HG02759 (cell line): ENCODE measurements at regions not wholly inside any gene's neighbourhood (a gene's known extent, or its start where the extent isn't known, plus 50 kb on each side); places are given as distances from the start of the nearest gene placed in this dataset.
A peak's percentile ranks its signal among the peaks of the same experiment; 100 is the strongest.
"Not testable (repeated sequence)": the region's sequence is repeated elsewhere in the genome, so short reads cannot be mapped to it uniquely, and the experiment has no call there.

Experiments used
- ATAC-seq: cut with Tn5 transposase; IDR thresholded peaks from one replicate; pipeline ENCODE4 v1.9.1; 2021; ENCODE audit warnings: mild to moderate bottlenecking, moderate library complexity; ENCODE audit not compliant: unreplicated experiment

DNA sequence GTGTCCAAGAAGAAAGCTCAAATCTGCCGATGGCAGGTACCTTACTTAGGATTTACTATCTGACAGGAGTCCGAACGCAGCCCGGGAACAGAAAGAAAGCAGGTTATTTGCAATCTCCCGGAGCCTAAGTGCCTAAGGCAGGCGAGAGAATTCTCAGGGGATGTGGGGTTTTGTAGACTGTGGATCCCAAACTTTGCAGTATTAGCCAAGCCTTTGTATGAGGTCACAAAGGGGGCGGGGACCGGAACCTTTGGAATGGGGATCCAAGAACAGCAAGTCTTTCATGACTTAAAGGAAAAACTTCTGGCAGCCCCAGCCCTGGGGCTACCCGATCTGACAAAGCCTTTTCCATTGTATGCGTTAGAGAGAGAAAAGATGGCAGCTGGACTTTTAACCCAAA is 80.6 kb upstream of the RUBCNL start:
- not testable (repeated sequence) for ATAC-seq

DNA sequence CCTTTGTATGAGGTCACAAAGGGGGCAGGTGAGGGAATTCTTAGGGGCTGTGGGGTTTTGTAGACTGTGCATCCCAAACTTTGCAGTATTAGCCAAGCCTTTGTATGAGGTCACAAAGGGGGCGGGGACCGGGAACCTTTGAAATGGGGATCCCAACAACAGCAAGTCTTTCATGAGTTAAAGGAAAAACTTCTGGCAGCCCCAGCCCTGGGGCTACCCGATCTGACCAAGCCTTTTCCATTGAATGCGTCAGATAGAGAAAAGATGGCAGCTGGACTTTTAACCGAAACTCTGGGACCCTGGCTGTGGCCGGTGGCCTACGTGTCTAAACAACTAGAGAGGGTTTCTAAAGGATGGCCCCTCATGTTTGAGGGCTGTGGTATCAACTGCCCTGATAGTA is 79.0 kb upstream of the RUBCNL start:
- ATAC-seq, result not testable (repeated sequence)

DNA sequence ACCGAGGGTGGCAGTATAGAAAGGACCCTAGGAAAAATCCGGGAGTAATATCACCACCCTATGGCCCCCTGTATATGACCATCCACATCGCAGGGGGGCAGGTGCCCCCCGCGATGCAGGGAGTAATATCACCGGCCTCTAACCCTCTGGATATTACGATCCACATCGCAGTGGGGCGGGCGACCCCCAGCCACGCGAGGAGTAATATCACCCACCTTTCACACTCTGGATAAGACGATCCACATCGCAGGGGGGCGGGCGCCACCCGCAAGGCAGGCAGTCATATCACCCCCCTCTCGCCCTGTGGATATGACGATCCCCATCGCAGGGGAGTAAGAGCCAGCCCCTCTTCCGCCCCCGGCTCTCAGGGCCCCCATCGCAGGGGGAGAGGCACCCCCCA is 76.7 kb upstream of the RUBCNL start:
- no peak for ATAC-seq

DNA sequence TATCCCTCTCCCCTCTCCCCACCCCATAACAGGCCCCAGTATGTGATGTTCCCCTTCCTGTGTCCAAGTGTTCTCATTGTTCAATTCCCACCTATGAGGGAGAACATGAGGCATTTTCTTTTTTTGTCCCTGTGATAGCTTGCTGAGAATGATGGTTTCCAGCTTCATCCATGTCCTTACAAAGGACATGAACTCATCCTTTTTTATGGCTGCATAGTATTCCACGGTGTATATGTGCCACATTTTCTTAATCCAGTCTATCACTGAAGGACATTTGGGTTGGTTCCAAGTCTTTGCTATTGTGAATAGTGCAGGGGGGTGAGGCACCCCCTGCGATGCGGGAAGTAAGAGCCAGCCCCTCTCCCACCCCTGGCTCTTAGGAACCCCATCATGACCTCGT is 73.2 kb upstream of the RUBCNL start:
- ATAC-seq, result not testable (repeated sequence)

DNA sequence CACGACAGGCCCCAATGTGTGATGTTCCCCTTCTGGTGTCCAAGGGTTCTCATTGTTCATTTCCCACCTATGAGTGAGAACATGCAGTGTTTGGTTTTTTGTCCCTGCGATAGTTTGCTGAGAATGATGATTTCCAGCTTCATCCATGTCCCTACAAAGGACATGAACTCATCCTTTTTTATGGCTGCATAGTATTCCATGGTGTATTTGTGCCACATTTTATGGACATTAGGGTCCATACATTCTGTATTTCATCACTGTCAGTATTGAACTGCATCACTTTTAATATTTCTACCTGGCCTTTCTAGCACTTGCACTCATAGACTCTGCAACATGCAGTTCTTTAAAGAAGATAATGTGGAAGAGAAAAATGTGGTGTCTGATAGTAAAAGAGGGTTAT is 70.2 kb upstream of the RUBCNL start:
- ATAC-seq, result not testable (repeated sequence)

DNA sequence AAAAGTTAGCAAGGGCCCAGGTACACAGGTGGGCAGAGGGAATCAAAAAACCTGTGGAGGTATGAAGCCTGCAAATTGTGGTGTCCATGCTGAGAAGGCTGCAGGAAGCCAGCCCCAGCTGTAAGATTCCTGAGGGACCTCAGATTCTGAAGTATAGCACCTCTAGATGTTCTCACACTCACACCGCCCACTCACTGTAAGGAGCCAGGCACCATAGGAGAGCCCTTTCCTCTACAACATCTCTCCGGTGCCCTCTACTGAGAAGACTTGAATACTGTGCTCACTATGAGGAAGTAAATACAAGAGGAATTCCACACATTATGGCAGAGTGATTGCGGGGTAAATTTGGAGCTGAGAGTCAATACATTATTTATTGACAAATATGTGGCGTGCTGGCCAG is 68.9 kb upstream of the RUBCNL start:
- ATAC-seq, result peak; percentile 81

DNA sequence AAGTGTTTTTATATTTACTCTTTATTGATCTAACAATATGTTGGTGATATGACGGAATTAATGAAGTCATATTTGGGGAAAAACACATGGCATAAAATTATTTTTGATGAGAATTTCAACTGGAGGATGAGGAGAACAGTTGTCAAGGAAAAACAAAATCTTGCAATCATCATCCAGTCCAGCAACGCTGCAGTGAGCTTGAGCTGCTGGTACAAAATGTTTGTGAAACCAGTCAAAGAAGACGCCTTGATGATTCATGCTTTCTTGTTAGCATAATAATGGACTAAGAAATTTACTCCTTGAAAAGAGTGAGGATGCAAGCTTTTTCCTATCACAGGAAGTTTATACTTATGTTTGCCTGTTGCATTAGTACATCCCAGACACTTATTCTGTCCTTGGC is 64.1 kb upstream of the RUBCNL start:
- ATAC-seq, result not testable (repeated sequence)

DNA sequence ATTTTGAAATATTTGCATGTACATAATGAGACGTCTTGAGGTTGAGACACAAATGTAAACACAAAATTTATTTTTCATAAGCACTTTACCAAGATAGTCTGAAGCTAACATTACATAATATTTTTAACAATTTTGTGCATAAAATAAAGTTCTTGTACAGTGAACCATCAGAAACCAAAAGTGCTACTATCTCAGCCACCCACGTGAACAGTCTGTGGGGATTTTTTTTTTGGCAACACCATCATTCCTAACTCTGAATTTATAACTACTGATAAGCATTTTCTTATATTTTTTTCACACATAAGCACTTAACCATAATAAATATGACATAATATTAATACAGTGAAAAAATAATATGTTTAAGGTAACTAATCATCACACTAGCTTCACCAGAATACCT is 62.9 kb upstream of the RUBCNL start:
- ATAC-seq, result not testable (repeated sequence)

DNA sequence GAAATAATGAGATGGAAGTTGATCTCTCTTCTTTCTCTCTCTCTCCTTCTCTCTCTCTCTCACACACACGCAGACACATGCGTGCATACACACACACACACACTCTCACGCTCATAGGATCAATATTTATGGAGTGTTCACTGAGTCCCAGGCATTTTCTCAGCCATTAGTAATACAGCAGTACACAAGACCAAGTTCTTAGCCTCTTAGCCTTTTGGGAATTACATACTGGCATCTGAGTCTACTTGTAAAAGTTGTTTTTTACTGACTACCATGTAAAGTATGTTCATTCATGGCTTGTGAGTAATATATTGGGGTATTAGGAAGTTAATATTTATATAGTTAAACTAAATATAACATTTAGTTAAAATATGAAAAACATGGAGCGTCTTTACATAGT is 61.1 kb upstream of the RUBCNL start:
- ATAC-seq, result not testable (repeated sequence)

DNA sequence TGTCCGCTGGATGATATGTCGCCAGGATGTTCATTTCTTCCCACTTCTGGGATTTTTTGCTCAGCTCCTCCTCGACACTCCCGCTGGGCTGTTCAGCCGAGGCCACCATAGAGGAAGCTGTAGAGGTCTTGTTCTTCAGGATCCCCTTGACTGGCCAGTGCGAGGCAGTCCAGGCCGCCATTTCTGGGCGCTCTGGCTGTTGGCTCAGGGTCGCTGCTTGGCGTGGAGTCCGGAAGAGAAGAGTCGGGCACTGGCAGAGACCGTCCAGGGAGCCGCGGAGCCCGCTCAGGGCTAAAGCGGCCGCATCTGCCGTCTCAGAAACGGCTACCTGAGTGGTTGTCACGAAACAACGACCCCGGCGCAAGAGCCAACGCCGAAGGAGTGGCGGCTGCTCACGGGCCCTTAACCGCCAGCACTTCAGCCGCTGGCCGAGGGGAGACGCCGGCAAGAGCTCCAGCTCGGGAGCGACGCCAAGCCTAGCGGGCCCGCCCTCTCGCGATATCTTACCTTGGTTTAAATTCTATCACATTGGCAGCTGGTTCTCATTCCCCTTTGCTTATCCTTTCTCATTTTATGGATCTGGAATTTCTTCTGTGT is 50.9 kb upstream of the RUBCNL start:
- not testable (repeated sequence) for ATAC-seq
